ENCODE measurements at regions not wholly inside any gene's neighbourhood (a gene's known extent, or its start where the extent isn't known, plus 50 kb on each side); places are given as distances from the start of the nearest gene placed in this dataset.
"Not testable (repeated sequence)": the region's sequence is repeated elsewhere in the genome, so short reads cannot be mapped to it uniquely, and the experiment has no call there.

DNA sequence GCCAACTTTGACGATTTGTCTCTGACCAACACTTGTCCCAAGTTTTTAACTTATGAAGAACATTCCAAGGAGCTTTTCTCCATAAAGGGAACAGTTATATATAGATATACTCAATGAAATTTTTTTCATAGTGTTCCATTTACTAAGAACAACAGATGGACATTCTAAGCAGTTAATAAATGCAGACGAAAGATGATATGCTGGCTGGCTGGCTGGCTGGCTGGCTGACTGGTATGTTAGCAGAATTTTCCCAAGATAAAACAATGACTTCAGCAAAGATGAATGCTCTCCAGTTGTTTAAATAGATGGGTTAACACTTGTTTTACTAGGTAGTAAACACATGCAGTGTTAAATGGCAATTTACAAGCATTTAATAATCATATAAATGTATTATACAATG lies 62.2 kb downstream of the SPANXN3 start:
- no peak for DNase-seq

DNA sequence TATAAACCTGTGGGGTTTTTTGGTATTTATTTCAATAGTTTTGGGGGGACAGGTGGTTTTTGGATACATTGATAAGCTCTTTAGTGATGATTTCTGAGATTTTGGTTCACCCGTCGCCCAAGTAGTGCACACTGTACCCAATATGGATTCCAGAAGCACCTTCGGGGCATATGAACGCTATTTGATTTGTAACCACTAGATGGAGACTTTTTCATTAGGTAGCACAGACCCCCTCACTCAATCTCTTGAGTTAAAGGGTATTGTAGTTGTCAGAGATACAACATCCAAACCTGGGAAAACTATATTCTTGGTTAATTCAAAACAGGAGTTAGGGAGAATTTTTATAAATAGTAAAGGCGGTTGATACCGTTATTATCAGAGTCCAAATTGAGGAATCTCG lies 79.8 kb downstream of the SPANXN3 start:
- DNase-seq, result no peak

DNA sequence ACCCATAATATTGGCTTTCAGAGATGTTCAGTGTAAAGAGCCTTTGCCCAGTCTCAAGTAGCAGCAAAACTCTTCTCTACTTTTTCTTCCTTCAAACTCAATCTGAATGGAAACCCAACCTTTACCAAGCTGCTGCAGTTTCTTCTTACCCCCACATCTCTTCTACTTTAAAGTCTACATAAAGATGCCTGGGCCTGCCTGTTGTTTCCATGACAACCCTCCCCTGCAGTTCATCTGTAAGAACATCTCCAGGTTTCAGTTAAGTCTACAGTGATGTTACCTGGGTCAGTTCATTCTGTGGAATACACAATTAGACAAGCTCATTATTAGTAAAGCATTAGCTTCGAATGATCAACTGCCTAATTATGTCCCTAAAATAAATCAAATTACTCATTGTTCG lies 81.4 kb downstream of the SPANXN3 start:
- DNase-seq, result no peak

DNA sequence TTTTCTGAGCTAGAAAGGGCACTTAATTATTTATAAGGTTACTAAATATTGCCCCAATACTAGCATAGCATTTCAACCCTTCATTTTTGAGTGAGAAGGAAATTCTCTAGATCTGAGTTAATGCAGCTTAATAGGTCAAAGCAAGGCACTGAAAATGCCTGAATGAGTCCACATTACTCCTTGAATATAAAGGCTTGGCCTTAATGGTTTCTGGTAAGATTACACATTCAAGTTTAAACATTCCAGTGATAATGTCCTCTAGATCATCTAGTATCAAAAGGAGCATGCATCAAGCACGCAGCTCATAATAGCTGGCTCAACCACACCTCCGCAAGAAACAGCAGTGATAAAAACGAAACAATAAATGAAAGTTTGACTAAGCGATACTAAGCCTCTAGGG lies 87.5 kb downstream of the SPANXN3 start:
- DNase-seq, result no peak

DNA sequence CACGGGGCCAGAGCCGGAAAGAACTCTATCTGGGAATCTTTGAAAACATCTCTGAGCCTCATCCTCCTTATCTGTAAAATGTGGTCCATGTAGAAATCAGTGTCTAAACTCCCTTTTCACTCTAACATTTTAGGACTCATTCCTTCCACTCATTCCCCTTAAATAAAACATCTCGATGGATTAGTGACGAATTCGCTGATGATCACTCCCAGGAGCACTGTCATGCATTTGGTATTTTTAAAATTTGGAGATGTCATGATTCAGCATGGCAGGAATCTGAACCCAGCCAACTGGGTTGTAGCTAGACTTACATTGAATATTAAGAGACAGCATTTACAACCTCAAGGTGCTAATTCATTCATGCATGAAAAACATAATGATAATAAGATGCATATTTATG lies 88.1 kb downstream of the SPANXN3 start:
- no peak for DNase-seq

DNA sequence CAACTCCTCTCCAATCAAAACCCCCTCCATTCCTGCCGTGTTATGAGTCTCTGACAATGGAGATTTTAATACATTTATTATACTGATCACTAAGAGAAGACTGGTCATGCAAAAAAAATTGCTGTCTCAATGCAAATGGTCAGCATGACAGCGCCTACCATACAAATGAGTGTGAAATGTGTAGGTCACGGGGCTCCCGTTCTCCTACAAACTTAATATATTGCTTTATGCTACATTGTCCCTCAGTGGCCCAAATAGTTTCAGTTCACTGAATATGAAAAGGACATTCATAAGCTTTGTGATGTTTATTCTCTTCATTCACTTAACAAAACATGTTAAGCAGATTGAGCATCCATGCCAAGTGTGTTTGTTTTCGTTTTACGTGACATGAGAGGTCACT lies 116.1 kb downstream of the SPANXN3 start:
- no peak for DNase-seq

DNA sequence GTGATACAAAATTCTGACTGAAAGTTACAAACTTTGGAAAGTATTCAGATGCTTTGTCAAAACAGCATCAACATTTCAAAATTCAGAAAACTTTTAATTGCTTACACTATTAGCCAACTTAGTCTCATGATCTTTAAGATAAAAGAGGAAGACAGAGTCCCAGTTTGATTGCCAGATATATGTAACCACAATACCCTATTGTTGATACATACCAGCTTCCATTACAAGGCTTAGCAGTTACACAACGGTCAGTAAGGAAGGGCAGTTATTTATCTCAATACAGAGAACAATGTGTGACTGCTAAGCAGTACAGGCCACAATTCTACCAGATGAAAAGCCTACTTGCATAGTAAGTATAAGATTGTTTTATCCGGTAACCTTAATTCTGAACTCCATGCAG lies 138.4 kb downstream of the SPANXN3 start:
- DNase-seq, result no peak

DNA sequence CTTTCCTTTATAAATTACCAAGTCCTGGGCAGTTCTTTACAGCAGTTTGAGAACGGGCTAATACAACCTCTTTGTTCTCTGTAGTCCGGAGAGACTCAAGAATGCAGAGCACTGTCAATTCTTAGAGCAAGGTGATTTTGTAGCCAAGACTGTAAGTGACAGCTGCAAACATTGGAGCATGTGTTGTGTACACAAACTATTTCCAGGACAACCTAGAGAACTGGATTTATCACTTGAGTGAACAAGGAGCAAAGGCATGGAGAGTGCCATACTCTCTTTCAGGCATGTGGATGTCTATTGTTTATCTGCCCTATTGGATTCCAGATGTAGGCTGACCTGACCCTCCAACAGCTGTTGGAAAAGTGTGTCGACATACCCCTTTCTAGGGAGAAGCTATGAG lies 153.9 kb downstream of the SPANXN3 start:
- DNase-seq, result no peak

DNA sequence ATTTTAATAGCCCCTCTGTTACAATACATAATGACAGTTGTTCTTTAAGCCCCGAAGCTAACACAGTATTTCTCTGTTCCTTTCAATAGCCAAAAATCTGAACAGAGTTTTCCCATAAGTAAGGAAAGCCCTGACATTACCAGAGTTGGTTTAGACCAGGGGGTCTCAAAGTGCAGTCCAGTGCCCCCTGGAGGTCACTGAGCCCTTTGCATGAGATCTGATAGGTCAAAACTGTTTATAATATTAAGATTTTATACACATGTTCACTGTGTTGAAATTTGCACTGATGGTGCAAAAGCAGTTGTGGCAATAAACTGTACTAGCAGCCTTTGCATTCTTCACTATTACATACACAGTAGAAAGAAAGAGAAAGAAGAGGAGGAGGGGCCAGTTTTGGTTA lies 177.1 kb downstream of the SPANXN3 start:
- no peak for DNase-seq

DNA sequence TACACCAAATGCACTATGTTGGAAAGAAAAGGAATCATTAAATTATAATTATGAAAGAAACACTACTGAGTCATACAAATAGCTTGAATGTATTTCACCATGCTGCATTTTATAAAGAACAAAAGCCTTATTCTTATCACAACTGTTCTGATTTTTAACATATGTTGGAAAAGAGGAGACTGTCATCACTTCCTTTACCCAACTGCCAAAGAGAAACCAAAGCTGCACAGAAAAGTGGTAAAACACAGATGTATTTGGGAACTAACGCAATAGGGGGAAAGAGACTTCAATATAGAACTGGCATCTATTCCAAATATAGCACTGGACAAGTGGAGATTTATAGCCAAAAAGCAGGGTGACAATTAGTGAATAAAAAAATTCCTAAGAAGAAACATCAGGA lies 181.0 kb downstream of the SPANXN3 start:
- no peak for DNase-seq

DNA sequence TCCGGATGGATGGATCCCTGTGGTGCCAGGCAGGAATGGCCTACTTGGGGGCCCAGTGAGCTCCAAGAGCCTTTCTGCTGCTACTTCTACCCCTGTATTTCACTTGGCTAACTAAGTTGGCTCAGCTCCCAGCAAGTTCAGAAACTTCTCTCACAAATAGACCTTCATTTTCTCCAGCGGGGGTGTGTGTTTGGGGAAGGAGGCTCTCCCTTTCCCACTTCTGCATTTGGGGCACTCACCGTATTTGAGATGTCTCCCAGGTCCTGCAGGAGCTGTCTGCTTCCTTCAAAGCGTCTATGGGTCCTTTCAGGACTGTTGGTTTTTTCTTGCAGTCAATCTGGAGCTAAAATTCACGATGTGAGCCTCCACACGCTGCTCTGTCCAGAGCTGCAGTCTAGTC lies 197.7 kb downstream of the SPANXN3 start:
- no peak for DNase-seq

DNA sequence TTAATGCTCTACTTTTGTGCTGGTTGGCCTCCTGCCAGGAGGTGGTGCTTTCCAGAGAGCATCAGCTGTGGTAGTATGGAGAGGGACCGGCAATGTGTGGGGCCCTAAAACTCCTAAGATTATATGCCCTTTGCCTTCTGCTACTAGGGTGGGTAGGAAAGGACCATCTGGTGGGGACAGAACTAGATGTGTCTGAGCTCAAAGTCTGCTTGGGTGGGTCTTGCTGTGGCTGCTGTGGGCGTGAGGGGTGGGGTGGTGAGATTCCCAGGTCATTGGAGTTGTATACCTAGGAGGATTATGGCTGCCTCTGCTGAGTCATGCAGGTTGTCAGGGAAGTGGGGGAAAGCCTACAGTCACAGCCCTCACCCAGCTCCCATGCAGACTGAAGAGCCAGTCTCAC lies 198.4 kb downstream of the SPANXN3 start:
- not testable (repeated sequence) for DNase-seq

DNA sequence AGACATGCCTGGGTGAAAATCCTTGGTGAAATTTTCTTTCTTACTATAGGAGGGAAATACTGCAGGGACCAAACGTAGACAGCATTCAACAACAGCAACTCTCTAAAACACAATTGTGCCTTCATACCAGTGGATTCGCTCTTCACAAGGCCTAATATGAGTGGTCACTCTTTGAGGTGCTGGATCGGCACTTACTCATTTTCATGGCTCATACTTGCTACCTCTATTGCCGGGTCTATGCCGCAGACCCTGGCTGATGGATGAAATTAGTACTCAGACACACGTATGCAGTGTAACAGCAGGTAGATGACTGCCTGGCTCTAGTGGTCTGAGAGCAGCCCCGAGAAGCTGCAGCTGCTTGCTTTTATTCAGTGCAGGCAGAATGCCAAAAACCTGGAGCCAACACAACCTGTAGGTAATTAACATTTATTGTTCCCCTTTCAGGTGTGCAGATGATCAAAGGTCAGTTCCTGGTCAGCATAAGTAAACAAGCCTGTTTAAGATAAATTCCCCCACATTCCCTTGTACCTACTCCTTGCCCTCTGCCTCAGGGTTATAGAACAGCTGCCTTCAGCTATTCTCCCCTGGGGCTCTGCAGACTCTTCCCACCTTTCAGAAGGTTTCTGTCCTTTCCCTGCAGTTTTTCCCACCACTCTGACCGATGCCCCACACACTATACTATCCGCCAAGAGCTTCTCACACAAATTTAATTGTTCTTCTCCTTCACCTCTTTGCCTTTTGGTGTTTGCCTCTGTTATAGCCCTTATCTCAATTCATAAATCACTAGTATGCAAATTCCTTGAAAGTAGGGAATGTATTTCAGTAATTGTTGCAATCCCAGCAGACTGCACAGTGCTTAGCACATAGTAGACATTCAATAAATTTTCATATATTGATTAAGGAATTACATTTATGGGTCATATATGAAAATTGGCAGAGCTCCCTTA lies 210.0 kb downstream of the SPANXN3 start:
- no peak for DNase-seq

DNA sequence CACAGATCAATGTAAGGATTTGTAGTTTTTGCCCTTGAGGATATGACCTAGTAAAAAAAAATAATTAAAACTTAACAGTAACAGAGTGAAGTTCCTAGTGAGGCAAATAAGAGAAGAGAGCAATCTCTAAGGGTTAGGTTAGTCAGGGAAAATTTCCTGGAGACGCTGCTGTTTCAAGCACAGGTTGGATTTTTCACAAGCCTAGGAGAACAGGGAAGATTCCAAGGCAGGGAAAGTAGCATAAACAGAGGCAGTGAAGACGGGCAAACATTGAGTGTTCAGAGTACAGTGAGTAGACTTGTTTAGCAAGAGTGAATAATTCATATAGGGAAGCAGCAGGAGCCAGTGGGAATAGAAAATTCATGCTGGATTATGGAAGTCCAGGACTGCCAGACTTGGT lies 212.8 kb downstream of the SPANXN3 start:
- no peak for DNase-seq

DNA sequence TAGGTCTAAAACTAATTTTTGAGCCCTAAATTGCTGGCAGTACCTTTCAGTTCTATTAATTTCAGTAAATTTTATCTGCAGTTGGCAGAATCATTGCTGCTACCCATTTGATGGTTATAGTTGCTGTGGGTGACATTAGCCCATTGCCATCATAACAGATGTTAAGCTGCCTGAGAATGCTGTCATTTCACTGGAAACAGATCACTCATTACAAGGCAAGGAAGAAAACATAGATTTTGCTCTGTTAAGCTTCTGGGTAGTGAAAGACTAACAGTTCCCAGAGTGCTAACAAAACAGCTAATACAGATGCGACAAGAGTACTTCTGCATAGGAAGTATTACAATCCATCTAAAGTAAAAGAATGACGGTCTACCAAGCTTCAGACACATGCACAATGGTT lies 213.2 kb downstream of the SPANXN3 start:
- no peak for DNase-seq

DNA sequence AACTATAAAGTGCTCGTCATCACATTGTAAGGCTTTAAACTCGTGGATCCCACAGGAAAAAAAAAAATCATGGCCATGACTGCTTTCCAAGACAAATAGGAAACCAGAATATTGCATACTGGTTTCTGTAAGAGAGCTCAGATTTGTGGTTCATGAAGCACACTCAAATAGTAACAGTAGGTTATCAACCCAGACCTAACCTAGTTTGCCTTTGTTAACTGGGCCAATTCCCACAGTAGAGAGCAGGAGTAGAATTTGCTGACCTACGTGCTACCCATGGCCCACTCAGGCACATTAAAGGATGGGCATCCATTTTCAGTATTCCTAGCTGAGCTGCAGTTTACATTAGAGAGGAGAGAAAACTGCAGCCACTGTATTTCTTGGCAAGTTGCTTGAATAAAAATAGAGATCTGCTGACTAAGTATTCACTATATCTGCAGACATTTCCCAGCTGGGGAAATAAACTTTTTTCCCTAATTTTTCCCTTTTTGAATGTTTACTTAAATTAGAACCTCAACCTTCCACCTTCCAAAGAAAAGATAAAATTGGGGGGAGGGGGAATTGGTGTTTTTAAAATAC lies 218.5 kb downstream of the SPANXN3 start:
- DNase-seq, result no peak

DNA sequence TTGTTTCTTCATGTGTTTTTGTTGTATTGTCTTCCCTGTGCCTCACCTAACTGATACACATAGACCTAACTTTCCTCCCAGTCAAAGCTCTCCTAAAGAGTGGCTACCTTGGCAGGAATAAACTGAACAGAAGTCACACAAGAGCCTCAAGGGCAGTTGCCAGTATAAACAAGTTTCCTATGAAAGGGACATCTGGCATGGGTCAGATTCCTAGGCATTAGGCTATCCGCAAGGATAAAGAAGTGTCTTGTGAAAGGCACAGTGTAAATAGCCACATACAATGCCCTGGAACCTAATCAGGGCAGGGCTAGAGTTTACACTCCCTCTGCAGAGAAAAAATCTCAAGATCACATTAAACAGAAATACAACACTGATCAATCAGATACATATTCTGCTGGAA lies 220.8 kb downstream of the SPANXN3 start:
- no peak for DNase-seq

DNA sequence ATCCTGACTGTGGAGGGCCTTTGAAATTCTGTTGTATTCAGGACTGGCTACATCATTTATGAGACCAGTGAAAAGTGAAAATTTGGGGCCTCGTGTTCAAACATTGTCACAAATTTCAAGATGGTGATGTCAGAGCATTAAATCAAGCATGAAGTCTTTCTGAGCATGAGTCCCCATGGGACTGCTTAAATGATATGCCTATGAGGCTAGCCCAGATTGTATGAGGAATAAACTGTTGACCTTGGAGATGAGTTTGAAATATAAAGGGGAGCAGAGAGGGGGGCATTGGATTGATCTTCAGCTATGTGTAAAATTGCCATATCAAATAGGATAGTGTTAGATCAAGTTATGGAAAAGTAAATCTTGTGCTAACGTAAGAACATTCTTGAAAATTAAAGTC lies 230.0 kb downstream of the SPANXN3 start:
- DNase-seq, result no peak

DNA sequence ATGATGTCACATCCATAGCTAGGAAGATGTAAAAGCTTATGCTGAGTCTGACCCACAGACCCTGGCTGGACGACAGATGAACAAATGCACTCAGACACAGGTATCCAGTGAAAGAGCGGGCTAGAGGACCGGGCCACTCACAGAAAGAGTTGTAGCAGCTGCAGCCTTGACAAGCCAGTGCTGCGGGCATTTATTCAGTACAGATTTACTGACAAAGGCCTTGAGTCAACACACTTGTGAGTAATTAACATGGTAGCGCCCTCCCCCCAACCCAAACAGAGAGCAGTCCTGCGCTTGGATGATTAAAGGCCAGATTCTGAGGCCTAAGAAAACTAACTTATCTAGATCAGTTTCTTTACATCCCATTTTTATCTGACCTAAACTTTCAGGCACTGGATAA lies 244.6 kb downstream of the SPANXN4 start:
- DNase-seq, result no peak

DNA sequence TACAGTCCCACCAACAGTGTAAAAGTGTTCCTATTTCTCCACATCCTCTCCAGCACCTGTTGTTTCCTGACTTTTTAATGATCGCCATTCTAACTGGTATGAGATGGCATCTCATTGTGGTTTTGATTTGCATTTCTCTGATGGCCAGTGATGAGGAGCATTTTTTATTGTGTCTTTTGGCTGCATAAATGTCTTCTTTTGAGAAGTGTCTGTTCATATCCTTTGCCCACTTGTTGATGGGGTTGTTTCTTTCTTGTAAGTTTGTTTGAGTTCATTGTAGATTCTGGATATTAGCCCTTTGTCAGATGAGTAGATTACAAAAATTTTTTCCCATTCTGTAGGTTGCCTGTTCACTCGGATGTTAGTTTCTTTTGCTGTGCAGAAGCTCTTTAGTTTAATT lies 218.9 kb downstream of the SPANXN4 start:
- DNase-seq, result not testable (repeated sequence)

DNA sequence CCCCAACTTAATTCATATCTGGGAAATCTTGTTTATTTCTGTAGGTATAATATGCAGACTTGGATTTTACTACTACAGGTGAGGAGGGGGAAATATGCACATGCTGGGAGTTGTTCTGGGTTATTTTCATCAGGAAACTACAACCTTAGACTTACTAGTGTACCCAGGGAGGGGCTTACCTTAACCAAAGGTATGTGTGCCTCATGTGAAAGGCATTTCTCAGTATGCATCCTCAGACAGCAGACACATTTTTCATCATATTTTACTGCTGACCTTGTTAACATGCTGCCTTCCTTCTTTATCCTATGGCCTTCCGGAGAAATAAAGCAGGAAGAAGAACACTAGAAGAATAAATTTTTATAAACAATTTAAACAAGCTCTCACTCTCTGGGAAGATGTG lies 214.9 kb downstream of the SPANXN4 start:
- no peak for DNase-seq

DNA sequence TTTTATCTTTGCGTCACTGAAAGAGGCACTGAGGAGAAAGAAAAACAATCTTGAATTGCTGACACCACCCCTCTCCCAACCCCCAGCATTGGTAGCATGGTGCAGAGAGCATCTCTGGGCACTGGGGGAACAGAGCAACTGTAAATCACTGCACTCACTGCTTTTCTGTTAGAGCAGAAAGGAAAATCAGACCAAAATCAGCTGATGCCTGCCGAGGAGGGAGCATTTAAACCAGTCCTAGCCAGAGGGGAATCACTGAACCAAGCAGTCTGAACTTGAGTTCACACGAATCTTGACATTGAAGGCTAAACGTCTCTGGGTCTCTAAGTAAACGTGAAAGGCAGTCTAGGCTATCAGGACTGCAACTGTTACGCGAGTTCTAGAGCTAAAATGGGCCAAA lies 205.8 kb downstream of the SPANXN4 start:
- DNase-seq, result no peak

DNA sequence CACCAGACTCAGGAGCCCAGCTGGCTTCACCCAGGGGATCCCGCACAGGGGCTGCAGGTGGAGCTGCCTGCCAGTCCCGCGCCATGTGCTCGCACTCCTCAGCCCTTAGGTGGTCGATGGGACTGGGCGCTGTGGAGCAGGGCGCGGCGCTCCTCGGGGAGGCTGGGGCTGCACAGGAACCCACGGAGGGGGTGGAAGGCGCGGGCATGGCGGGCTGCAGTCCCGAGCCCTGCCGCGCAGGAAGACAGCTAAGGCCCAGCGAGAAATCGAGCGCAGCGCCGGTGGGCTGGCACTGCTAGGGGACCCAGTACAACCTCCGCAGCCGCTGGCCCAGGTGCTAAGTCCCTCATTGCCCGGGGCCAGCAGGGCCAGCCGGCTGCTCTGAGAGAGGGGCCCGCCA lies 202.9 kb downstream of the SPANXN4 start:
- not testable (repeated sequence) for DNase-seq

DNA sequence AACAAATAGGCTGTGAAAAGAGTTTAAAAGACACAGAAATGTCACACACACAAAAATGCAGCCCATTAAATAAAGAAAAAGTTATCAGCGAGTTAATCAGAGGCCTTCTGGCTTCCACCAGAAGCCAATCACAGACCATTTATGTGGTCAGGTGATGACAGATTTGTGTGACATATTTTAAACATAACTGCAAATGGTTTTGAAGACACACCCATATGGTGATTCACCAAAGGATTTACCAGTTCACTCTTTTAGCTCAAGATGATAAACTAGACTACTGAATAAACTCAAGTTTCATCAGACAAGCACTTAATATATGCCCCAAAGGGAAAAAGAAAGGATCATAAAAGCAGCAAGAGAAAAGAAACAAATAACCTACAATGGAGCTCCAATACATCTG lies 181.2 kb downstream of the SPANXN4 start:
- DNase-seq, result no peak

DNA sequence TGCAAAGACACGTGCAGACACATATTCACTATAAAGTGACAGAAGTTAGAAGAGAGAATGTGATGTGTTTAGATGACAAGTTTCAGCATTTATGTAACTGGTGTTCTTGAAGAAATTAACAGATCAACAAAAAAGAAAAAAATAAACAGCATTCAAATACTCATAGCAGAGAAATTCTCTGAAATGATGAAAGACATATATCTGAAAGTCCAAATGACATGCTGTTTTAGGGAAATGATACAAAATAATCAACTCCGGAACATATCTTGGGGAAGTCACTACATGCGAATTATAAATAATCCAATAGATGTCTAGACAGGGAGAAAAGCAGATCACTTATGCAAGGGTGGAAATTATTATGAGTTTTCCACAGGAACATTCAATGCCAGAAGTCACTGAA lies 146.0 kb downstream of the SPANXN4 start:
- no peak for DNase-seq

Data from NCI-H2171 treated with DMSO at 0.1 percent for 48 hours (cell line).